ENCODE measurements at regions not wholly inside any gene's neighbourhood (a gene's known extent, or its start where the extent isn't known, plus 50 kb on each side); places are given as distances from the start of the nearest gene placed in this dataset.
"Not testable (repeated sequence)": the region's sequence is repeated elsewhere in the genome, so short reads cannot be mapped to it uniquely, and the experiment has no call there.

GRCh38 chr13:54829391-54830068, 1800.9 kb downstream of the OLFM4 start:
- not testable (repeated sequence) for DNase-seq (ENCODE audit: extremely low read depth, low read depth)

- DNase-seq (ENCODE audit: extremely low read depth, low read depth) = no peak
Measured at GRCh38 chr13:54836273-54836672, 1807.7 kb downstream of the OLFM4 start.

GRCh38 chr13:54841682-54842081, 1813.1 kb downstream of the OLFM4 start:
- no peak for DNase-seq (ENCODE audit: extremely low read depth, low read depth)

GRCh38 chr13:54845351-54845965, 1816.8 kb downstream of the OLFM4 start:
- DNase-seq (ENCODE audit: extremely low read depth, low read depth) = no peak

- DNase-seq (ENCODE audit: extremely low read depth, low read depth) = no peak
Measured at GRCh38 chr13:54852831-54853230, 1824.2 kb downstream of the OLFM4 start.

GRCh38 chr13:54859827-54860226, 1831.2 kb downstream of the OLFM4 start:
- DNase-seq (ENCODE audit: extremely low read depth, low read depth) = no peak

- DNase-seq (ENCODE audit: extremely low read depth, low read depth) = no peak
Measured at GRCh38 chr13:54875111-54875510, 1846.5 kb downstream of the OLFM4 start.

- DNase-seq (ENCODE audit: extremely low read depth, low read depth) = no peak
Measured at GRCh38 chr13:54879036-54879435, 1850.4 kb downstream of the OLFM4 start.

GRCh38 chr13:54884682-54885081, 1856.1 kb downstream of the OLFM4 start:
- DNase-seq (ENCODE audit: extremely low read depth, low read depth) = no peak

- no peak for DNase-seq (ENCODE audit: extremely low read depth, low read depth)
Measured at GRCh38 chr13:54890976-54891375, 1862.4 kb downstream of the OLFM4 start.

GRCh38 chr13:54901316-54901715, 1872.7 kb downstream of the OLFM4 start:
- no peak for DNase-seq (ENCODE audit: extremely low read depth, low read depth)

- no peak for DNase-seq (ENCODE audit: extremely low read depth, low read depth)
Measured at GRCh38 chr13:54912367-54912766, 1883.8 kb downstream of the OLFM4 start.

- DNase-seq (ENCODE audit: extremely low read depth, low read depth) = no peak
Measured at GRCh38 chr13:54913668-54914067, 1885.1 kb downstream of the OLFM4 start.

- DNase-seq (ENCODE audit: extremely low read depth, low read depth) = no peak
Measured at GRCh38 chr13:54927538-54927937, 1898.9 kb downstream of the OLFM4 start.

- DNase-seq (ENCODE audit: extremely low read depth, low read depth) = no peak
Measured at GRCh38 chr13:54928071-54928470, 1899.5 kb downstream of the OLFM4 start.

- DNase-seq (ENCODE audit: extremely low read depth, low read depth) = no peak
Measured at GRCh38 chr13:54934121-54934520, 1905.5 kb downstream of the OLFM4 start.

GRCh38 chr13:54945973-54946372, 1917.4 kb downstream of the OLFM4 start:
- DNase-seq (ENCODE audit: extremely low read depth, low read depth) = no peak

- no peak for DNase-seq (ENCODE audit: extremely low read depth, low read depth)
Measured at GRCh38 chr13:54949735-54950134, 1921.1 kb downstream of the OLFM4 start.

GRCh38 chr13:54950546-54950945, 1921.9 kb downstream of the OLFM4 start:
- no peak for DNase-seq (ENCODE audit: extremely low read depth, low read depth)

GRCh38 chr13:54953786-54954185, 1925.2 kb downstream of the OLFM4 start:
- no peak for DNase-seq (ENCODE audit: extremely low read depth, low read depth)

- DNase-seq (ENCODE audit: extremely low read depth, low read depth) = no peak
Measured at GRCh38 chr13:54958781-54959180, 1930.2 kb downstream of the OLFM4 start.

- peak; percentile 4 for DNase-seq (ENCODE audit: extremely low read depth, low read depth)
Measured at GRCh38 chr13:54965881-54966280, 1937.3 kb downstream of the OLFM4 start.

GRCh38 chr13:54972838-54973237, 1944.2 kb downstream of the OLFM4 start:
- no peak for DNase-seq (ENCODE audit: extremely low read depth, low read depth)
